Kidney tubule cell (primary cell): ENCODE measurements at regions not wholly inside any gene's neighbourhood (a gene's known extent, or its start where the extent isn't known, plus 50 kb on each side); places are given as distances from the start of the nearest gene placed in this dataset.

ENCODE experiments used
- DNase-seq: peaks from one replicate; pipeline ENCODE4 v3.0.0-alpha.2; 2018; ENCODE audit warnings: low spot score

- DNase-seq: no peak
Measured at GRCh38 chr4:186934244-186934643, 210.6 kb upstream of the FAT1 start.

GRCh38 chr4:186934841-186935443 lies 211.3 kb upstream of the FAT1 start:
- DNase-seq: peak; percentile 56

GRCh38 chr4:186935901-186936300 lies 212.2 kb upstream of the FAT1 start:
- peak; percentile 33 for DNase-seq

GRCh38 chr4:186936496-186937375 lies 213.1 kb upstream of the FAT1 start:
- peak; percentile 96 for DNase-seq

GRCh38 chr4:186939226-186939625 lies 215.6 kb upstream of the FAT1 start:
- no peak for DNase-seq

- DNase-seq: no peak
Measured at GRCh38 chr4:186939766-186940165, 216.1 kb upstream of the FAT1 start.

GRCh38 chr4:186940476-186940875 lies 216.8 kb upstream of the FAT1 start:
- no peak for DNase-seq

- peak; percentile 82 for DNase-seq
Measured at GRCh38 chr4:186942758-186943377, 219.2 kb upstream of the FAT1 start.

- DNase-seq: peak; percentile 53
Measured at GRCh38 chr4:186943411-186943810, 219.8 kb upstream of the FAT1 start.

- DNase-seq: no peak
Measured at GRCh38 chr4:186946136-186946535, 222.5 kb upstream of the FAT1 start.

GRCh38 chr4:186946682-186947294 lies 223.1 kb upstream of the FAT1 start:
- peak; percentile 77 for DNase-seq

- DNase-seq: no peak
Measured at GRCh38 chr4:186948361-186949242, 224.9 kb upstream of the FAT1 start.

- no peak for DNase-seq
Measured at GRCh38 chr4:186949847-186950246, 226.2 kb upstream of the FAT1 start.

- DNase-seq: no peak
Measured at GRCh38 chr4:186952709-186953108, 229.1 kb upstream of the FAT1 start.

GRCh38 chr4:186953599-186954260 lies 230.1 kb upstream of the FAT1 start:
- no peak for DNase-seq

GRCh38 chr4:186954509-186954908 lies 230.9 kb upstream of the FAT1 start:
- DNase-seq: no peak

GRCh38 chr4:186954956-186955355 lies 231.3 kb upstream of the FAT1 start:
- DNase-seq: no peak

- DNase-seq: peak; percentile 88
Measured at GRCh38 chr4:186957952-186958555, 234.4 kb upstream of the FAT1 start.

GRCh38 chr4:186958726-186959350 lies 235.2 kb upstream of the FAT1 start:
- DNase-seq: peak; percentile 66
